Heart right ventricle (tissue), 16 donors: ENCODE measurements at regions not wholly inside any gene's neighbourhood (a gene's known extent, or its start where the extent isn't known, plus 50 kb on each side); places are given as distances from the start of the nearest gene placed in this dataset.
"Not testable (repeated sequence)": the region's sequence is repeated elsewhere in the genome, so short reads cannot be mapped to it uniquely, and the experiment has no call there.

Experiments used
- ATAC-seq, 8 donors: fragments of 200-7000 bp; cut with Tn5 transposase; one replicate each; pipeline ENCODE4 v1.9.1; 2020; ENCODE audit warnings: mild to moderate bottlenecking in 8 of 8, moderate library complexity in 8 of 8, moderate number of reproducible peaks in 1 of 8
- DNase-seq, 2 donors: peaks; one replicate each; pipeline ENCODE4 v3.0.0-alpha.2; 2020
- H3K27ac ChIP-seq, 10 donors: fragments of 200-600 bp; sonication (generic) in 2 of 10; one replicate each; pipeline versions ENCODE4 v1.5.0 to v1.8.0; 2020 to 2022; ENCODE audit warnings: mild to moderate bottlenecking in 3 of 10
- H3K27me3 ChIP-seq, 7 donors: fragments of 200-600 bp; one replicate each; pipeline ENCODE4 v1.8.0; 2021 to 2022; ENCODE audit warnings: mild to moderate bottlenecking in 2 of 7
- H3K36me3 ChIP-seq, 9 donors: fragments of 200-600 bp; sonication (generic) in 1 of 9; one replicate each; pipeline versions ENCODE4 v1.5.0 to v1.8.0; 2020 to 2022; ENCODE audit warnings: mild to moderate bottlenecking in 2 of 9
- H3K4me1 ChIP-seq, 9 donors: fragments of 200-600 bp; sonication (generic) in 1 of 9; one replicate each; pipeline versions ENCODE4 v1.5.0 to v1.8.0; 2020 to 2022; ENCODE audit warnings: mild to moderate bottlenecking in 4 of 9
- H3K4me3 ChIP-seq, 10 donors: fragments of 200-600 bp; sonication (generic) in 2 of 10; one replicate each; pipeline versions ENCODE4 v1.5.0 to v1.8.0; 2020 to 2022; ENCODE audit warnings: mild to moderate bottlenecking in 7 of 10, moderate library complexity in 2 of 10
- H3K9me3 ChIP-seq, 11 donors: fragments of 200-600 bp in 10 of 11; sonication (generic) in 2 of 11; one replicate each; pipeline versions ENCODE4 v1.5.0 to v1.8.0; 2013 to 2022; ENCODE audit warnings: mild to moderate bottlenecking in 2 of 11, control low read depth in 1 of 11, moderate library complexity in 1 of 11
- WGBS, 2 donors: extraction: QIAGEN DNeasy Blood & Tissue Kit; methylation state at CpG; one replicate each; pipeline ENCODE4 v1.1.7; 2013; ENCODE audit warnings: inconsistent platforms in 1 of 2; 5-methylcytosine and 5-hydroxymethylcytosine counted together
- intact Hi-C, 10 donors: fragments of 100-400 bp; cut with DNase I; formaldehyde crosslinking; loops; one replicate each; pipeline versions ENCODE4 v1.11.1 to v1.14.2; 2022
- TF ChIP-seq, protein P1 (sequence below), 9 donors: fragments of 200-600 bp; sonication (generic) in 2 of 9; IDR thresholded peaks; one replicate each; pipeline versions ENCODE4 v1.5.0 to v1.8.0; 2021 to 2022; ENCODE audit warnings: antibody characterized with exemption in 9 of 9, mild to moderate bottlenecking in 5 of 9, moderate library complexity in 1 of 9
- donor health status: Arrhythmogenic right ventricular cardiomyopathy.
- donor health status: ischemic (EF 13 %, LVEDD 7.1; RV severe dilation, severe dysfunction).
- donor health status: healthy with polysubstance abuse.
- donor health status: DM: no; HTN: yes; CAD: no.
- donor health status: DM: no; HTN: no; CAD: no.
- donor health status: ischemic (EF 25% LVEDD 6.9; RV normal size, moderate dysfunction).
- donor health status: ischemic (EF 25% LVEDD 5.7; RV mildly dilated, moderate dysfunction).
- donor health status: healthy.
- donor health status: DM: yes; HTN: yes; CAD: no.
- donor health status: Ischemic cardiomyopathy.
- donor health status: ischemic (EF 35%, LVEDD 5.7; RV mildly dilated, moderate dysfunction).
- donor health status: nonischemic (EF 11% LVEDD 7.7; RV severe dilation, severe dysfunction).
- donor health status: DM: yes; HTN: yes; CAD: no.
- donor health status: PGD.
- donor health status: ischemic (EF 29% LVEDD 5.4; RV normal size, mild dysfunction).
- donor health status: nonischemic (EF 23%, LVEDD 6.1; RV moderate dilation, normal function).

DNA sequence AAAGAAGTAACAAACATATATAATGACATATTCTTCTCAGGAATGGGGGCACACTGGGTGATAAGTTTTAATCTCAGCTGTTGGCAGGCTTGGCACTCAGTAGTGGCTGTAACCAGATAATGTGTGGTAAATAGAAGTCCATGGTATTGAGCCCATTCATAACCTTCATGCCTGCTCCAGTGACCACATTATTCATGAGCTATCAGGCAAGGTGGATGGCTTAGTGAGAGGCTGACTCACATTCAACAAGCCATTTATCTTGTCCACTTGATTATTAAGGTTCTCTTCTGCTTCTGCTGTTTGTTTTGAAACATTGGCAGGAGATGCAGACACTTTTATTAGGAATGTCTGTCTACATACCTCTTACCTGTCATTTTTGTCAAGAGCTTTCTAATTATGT lies 950.4 kb upstream of the LRFN5 start:
- H3K4me1 ChIP-seq: no peaks in the 10 kb centered on the region
- no peaks in the 10 kb centered on the region for H3K36me3 ChIP-seq
- no peak overlapping the region for H3K4me3 ChIP-seq
- H3K9me3 ChIP-seq: peaks cover 0 to 3% (median 0%) of the 10 kb centered on the region in 11 donors
- no peak overlapping the region for H3K27ac ChIP-seq
- TF ChIP-seq, protein P1, sequence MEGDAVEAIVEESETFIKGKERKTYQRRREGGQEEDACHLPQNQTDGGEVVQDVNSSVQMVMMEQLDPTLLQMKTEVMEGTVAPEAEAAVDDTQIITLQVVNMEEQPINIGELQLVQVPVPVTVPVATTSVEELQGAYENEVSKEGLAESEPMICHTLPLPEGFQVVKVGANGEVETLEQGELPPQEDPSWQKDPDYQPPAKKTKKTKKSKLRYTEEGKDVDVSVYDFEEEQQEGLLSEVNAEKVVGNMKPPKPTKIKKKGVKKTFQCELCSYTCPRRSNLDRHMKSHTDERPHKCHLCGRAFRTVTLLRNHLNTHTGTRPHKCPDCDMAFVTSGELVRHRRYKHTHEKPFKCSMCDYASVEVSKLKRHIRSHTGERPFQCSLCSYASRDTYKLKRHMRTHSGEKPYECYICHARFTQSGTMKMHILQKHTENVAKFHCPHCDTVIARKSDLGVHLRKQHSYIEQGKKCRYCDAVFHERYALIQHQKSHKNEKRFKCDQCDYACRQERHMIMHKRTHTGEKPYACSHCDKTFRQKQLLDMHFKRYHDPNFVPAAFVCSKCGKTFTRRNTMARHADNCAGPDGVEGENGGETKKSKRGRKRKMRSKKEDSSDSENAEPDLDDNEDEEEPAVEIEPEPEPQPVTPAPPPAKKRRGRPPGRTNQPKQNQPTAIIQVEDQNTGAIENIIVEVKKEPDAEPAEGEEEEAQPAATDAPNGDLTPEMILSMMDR (IDR thresholded peaks at IDR 0.05): no peak
- DNase-seq (no peak), ATAC-seq (no peak)
- H3K27me3 ChIP-seq: no peaks in the 10 kb centered on the region
- intact Hi-C loops: no loop called here

DNA sequence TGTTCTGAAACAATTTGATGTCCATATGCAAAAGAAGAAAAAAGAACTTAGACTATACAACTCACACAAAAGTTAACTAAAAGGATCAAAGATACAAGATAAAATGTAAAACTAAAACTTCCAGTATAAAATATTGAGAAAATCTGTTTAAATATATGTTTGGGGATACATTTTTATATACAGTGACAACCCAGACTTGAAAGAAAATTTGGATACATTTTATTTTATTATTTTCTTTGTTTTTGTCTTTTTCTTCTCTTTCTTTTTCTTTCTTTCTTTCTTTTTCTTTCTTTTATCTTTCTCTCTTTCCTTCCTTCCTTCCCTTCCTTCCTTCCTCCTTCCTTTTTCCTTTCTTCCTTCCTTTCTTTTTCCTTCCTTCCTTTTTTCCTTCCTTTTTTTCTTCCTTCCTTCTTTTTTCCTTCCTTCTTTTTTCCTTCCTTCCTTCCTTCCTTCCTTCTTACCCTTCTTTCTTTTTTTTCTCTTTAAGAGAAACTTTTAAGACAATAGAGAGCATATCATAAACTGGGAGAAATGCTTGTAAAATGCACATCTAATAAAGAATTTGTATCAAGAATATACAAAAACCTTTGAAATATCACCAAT lies 954.5 kb upstream of the LRFN5 start:
- ATAC-seq (no peak), DNase-seq (no peak)
- Histone ChIP-seq H3K27me3 (no peaks in the 10 kb centered on the region), H3K4me1 (no peaks in the 10 kb centered on the region), H3K4me3 (no peak overlapping the region), H3K9me3 (peaks cover 0 to 5% (median 0%) of the 10 kb centered on the region in 11 donors), H3K27ac (no peak overlapping the region), H3K36me3 (no peaks in the 10 kb centered on the region)
- TF ChIP-seq, protein P1 (IDR thresholded peaks at IDR 0.05): no peak
- intact Hi-C loops: no loop called here

DNA sequence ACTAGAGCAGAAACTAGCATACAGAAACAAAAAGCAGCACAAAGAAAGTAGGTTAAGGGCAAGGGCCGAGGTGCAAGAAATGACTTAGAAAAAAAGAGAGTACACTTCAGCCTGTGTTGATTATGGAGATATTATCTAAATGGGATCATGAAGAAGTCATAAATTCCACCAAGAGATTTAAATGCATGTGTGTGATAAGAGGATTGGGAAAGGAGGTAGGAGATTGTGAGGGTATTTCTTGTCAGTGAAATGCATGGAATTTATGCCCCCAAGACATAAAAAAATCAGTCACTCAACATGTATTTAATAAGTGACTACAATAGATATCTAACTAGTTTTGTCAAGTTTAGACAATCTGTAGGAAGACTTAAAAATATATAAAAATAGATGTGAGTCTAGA lies 976.2 kb upstream of the LRFN5 start:
- Histone ChIP-seq H3K27me3 (no peaks in the 10 kb centered on the region), H3K4me3 (no peak overlapping the region), H3K27ac (no peak overlapping the region), H3K9me3 (no peaks in the 10 kb centered on the region), H3K36me3 (no peaks in the 10 kb centered on the region), H3K4me1 (no peaks in the 10 kb centered on the region)
- TF ChIP-seq, protein P1 (IDR thresholded peaks at IDR 0.05): no peak
- intact Hi-C loops: no loop called here
- no peak for DNase-seq
- 72 to 79% methylated on average over 1 of the region's 1 CpG for whole genome bisulfite sequencing, 2 donors
- no peak for ATAC-seq

DNA sequence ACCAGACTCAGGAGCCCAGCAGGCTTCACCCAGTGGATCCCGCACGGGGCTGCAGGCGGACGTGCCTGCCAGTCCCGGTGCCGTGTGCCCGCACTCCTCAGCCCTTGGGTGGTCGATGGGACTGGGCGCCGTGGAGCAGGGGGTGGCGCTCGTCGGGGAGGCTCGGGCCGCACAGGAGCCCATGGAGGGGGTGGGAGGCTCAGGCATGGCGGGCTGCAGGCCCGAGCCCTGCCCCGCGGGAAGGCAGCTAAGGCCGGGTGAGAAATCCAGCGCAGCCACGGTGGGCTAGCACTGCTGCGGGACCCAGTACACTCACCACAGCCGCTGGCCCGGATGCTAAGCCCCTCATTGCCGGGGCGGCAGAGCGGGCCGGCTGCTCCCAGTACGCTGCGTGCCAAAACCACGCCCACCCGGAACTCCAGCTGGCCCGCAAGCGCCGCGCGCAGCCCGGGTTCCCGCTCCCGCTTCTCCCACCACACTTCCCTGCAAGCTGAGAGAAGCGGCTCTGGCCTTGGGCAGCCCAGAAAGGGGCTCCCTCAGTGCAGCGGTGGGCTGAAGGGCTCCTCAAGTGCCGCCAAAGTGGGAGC lies 977.0 kb upstream of the LRFN5 start:
- H3K4me3 ChIP-seq, DNase-seq, H3K36me3 ChIP-seq, ATAC-seq, H3K4me1 ChIP-seq, H3K27ac ChIP-seq, H3K27me3 ChIP-seq, intact Hi-C loops, H3K9me3 ChIP-seq: not testable (repeated sequence)
- 77 to 94% methylated on average over 29 to 33 of the region's 44 CpGs for WGBS, 2 donors

DNA sequence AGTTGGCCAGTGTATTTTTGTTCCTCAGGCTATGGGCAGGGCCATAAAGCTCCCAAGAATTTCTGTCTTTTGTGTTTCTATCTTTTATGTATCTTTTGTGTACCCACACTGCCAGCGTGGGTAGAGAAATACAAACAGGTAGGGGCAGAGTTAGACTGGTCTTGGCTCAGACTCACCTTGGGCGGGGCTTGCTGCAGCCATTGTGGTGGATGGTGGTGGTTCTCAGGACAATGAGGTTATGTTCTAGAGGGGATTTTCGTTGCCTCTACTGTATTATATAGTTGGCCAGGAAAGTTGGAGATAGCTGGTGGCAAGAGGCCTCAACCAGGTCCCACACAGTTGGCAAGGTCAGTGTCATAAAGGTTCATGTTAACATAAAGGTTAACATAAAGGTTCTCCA lies 977.5 kb upstream of the LRFN5 start:
- TF ChIP-seq, protein P1 (IDR thresholded peaks at IDR 0.05): no peak
- intact Hi-C loops: no loop called here
- ATAC-seq (no peak), DNase-seq (no peak)
- Histone ChIP-seq H3K4me1 (no peaks in the 10 kb centered on the region), H3K9me3 (no peaks in the 10 kb centered on the region), H3K27ac (no peak overlapping the region), H3K36me3 (no peaks in the 10 kb centered on the region), H3K27me3 (no peaks in the 10 kb centered on the region), H3K4me3 (no peak overlapping the region)
- WGBS, 2 donors: 68 to 72% methylated on average over 3 of the region's 3 CpGs
